WTC11 (cell line): ENCODE measurements at regions not wholly inside any gene's neighbourhood (a gene's known extent, or its start where the extent isn't known, plus 50 kb on each side); places are given as distances from the start of the nearest gene placed in this dataset.
A peak's percentile ranks its signal among the peaks of the same experiment; 100 is the strongest.

Experiments
- ATAC-seq: fragments of 200-7000 bp; cut with Tn5 transposase; 2 replicates; pipeline ENCODE4 v1.10.0; 2021; ENCODE audit warnings: mild to moderate bottlenecking, moderate library complexity
- CTCF ChIA-PET: fragments of 300-600 bp; sonication (Branson Sonifier 250); formaldehyde crosslinking; loops from one replicate; lab custom pipeline; 2021; ENCODE audit warnings: antibody characterized with exemption; lab: Charles Lee
- POLR2A ChIA-PET: fragments of 350-600 bp; sonication (Branson Sonifier 250); formaldehyde crosslinking; loops from one replicate; lab custom pipeline; 2021; ENCODE audit warnings: antibody characterized with exemption; lab: Charles Lee
- DNase-seq: peaks from one replicate; pipeline ENCODE4 v3.0.0; 2021; ENCODE audit warnings: low spot score
- H3K27ac Mint-ChIP-seq: 2 replicates; pipeline ENCODE4 v1.8.0; 2021; ENCODE audit warnings: mixed read lengths
- H3K27me3 Mint-ChIP-seq: 2 replicates; pipeline ENCODE4 v1.8.0; 2021; ENCODE audit warnings: low read depth, mild to moderate bottlenecking, moderate library complexity, mixed read lengths
- H3K36me3 Mint-ChIP-seq: 2 replicates; pipeline ENCODE4 v1.8.0; 2021; ENCODE audit warnings: mixed read lengths
- H3K4me1 Mint-ChIP-seq: 2 replicates; pipeline ENCODE4 v1.8.0; 2022; ENCODE audit warnings: mixed read lengths
- H3K4me3 Mint-ChIP-seq: 2 replicates; pipeline ENCODE4 v1.8.0; 2021; ENCODE audit warnings: mild to moderate bottlenecking, moderate library complexity, mixed read lengths
- H3K9me3 Mint-ChIP-seq: 2 replicates; pipeline ENCODE4 v1.8.0; 2021; ENCODE audit warnings: mixed read lengths
- ARID4B ChIP-seq: sonication (generic); formaldehyde crosslinking; IDR thresholded peaks from 2 replicates; pipeline ENCODE4 v1.8.0; 2023; ENCODE audit warnings: missing genetic modification reagents, mild to moderate bottlenecking, borderline replicate concordance
- ATF2 ChIP-seq: sonication (generic); formaldehyde crosslinking; IDR thresholded peaks from 2 replicates; pipeline ENCODE4 v1.8.1; 2022; ENCODE audit warnings: low read depth, missing genetic modification reagents, borderline replicate concordance
- ATF6 ChIP-seq: sonication (generic); formaldehyde crosslinking; IDR thresholded peaks from 2 replicates; pipeline ENCODE4 v1.8.1; 2023; ENCODE audit warnings: mild to moderate bottlenecking, missing genetic modification reagents
- E2F4 ChIP-seq: sonication (generic); formaldehyde crosslinking; IDR thresholded peaks from 2 replicates; pipeline ENCODE4 v1.8.1; 2022; ENCODE audit warnings: low read depth, mild to moderate bottlenecking, moderate library complexity, missing genetic modification reagents, borderline replicate concordance
- ELF4 ChIP-seq: sonication (generic); formaldehyde crosslinking; IDR thresholded peaks from 2 replicates; pipeline ENCODE4 v1.8.1; 2022; ENCODE audit warnings: low read depth, mild to moderate bottlenecking, moderate library complexity, missing genetic modification reagents
- ERG ChIP-seq: fragments of 250-450 bp; sonication (Bioruptor Pico); IDR thresholded peaks from 2 replicates; pipeline ENCODE4 v1.8.0; 2021; ENCODE audit warnings: mild to moderate bottlenecking
- FOXP1 ChIP-seq: sonication (generic); formaldehyde crosslinking; IDR thresholded peaks from 2 replicates; pipeline ENCODE4 v1.8.0; 2022; ENCODE audit warnings: missing genetic modification reagents, mild to moderate bottlenecking, moderate library complexity, borderline replicate concordance
- NFYB ChIP-seq: sonication (generic); formaldehyde crosslinking; conservative IDR thresholded peaks from 2 replicates; pipeline ENCODE4 v1.8.0; 2022; ENCODE audit warnings: low read depth, missing genetic modification reagents
- RELA ChIP-seq: sonication (generic); formaldehyde crosslinking; IDR thresholded peaks from 2 replicates; pipeline ENCODE4 v1.8.1; 2022; ENCODE audit warnings: missing genetic modification reagents, mild to moderate bottlenecking, borderline replicate concordance
- SMAD4 ChIP-seq: sonication (generic); formaldehyde crosslinking; IDR thresholded peaks from 2 replicates; pipeline ENCODE4 v1.8.0; 2022; ENCODE audit warnings: mild to moderate bottlenecking, missing genetic modification reagents
- TEAD1 ChIP-seq: sonication (generic); formaldehyde crosslinking; IDR thresholded peaks from 2 replicates; pipeline ENCODE4 v1.8.0; 2022; ENCODE audit warnings: mild to moderate bottlenecking, missing genetic modification reagents
- TEAD4 ChIP-seq: sonication (generic); formaldehyde crosslinking; IDR thresholded peaks from 2 replicates; pipeline ENCODE4 v1.8.0; 2022; ENCODE audit warnings: mild to moderate bottlenecking, missing genetic modification reagents
- ZNF281 ChIP-seq: sonication (generic); formaldehyde crosslinking; IDR thresholded peaks from 2 replicates; pipeline ENCODE4 v1.8.0; 2023; ENCODE audit warnings: mild to moderate bottlenecking, missing genetic modification reagents
- TF ChIP-seq, protein P1 (sequence below): sonication (generic); formaldehyde crosslinking; IDR thresholded peaks from 2 replicates; pipeline ENCODE4 v1.8.1; 2022; ENCODE audit warnings: missing genetic modification reagents, borderline replicate concordance

DNA sequence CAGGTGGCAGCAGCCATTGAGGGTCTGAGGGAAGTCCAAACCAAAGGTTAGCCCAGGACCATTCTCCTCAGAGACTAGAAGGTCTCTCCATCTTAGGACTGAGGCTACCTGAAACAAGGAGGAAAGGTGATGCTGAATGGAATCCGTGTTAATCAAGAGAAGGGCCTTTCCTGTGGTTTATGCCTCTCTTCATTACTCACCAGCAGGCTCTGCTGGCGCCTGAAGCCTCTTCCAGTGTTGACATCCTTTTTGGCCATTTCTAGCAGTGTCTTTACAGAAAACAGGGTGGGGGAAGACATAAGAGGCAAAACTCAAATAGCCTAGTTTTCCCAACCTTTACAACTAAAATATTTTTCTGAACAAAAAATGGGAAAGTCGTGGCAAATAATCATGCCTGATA, 98.0 kb downstream of the ENC1 start (continued):
- no peak for TF ChIP-seq TEAD4 (CRISPR knock-in tag)
- TF ChIP-seq FOXP1 (CRISPR knock-in tag): no peak
- TF ChIP-seq ZNF281 (CRISPR knock-in tag): no peak

GRCh38 chr5:74541381-74541781, 99.1 kb downstream of the ENC1 start:
- no peak overlapping the region for H3K4me3 Mint-ChIP-seq
- no peaks in the 10 kb centered on the region for H3K36me3 Mint-ChIP-seq
- CTCF ChIA-PET: no interaction called here
- POLR2A ChIA-PET: no interaction called here
- H3K9me3 Mint-ChIP-seq: no peaks in the 10 kb centered on the region
- ATAC-seq (no peak), DNase-seq (no peak)
- TF ChIP-seq E2F4 (CRISPR knock-in tag): no peak
- no peak for TF ChIP-seq TEAD4 (CRISPR knock-in tag)
- TF ChIP-seq, all 79 proteins: peak for 0
- Mint-ChIP-seq H3K4me1 (peaks cover 76% of the 10 kb centered on the region), H3K27ac (no peak overlapping the region), H3K27me3 (no peaks in the 10 kb centered on the region)

DNA sequence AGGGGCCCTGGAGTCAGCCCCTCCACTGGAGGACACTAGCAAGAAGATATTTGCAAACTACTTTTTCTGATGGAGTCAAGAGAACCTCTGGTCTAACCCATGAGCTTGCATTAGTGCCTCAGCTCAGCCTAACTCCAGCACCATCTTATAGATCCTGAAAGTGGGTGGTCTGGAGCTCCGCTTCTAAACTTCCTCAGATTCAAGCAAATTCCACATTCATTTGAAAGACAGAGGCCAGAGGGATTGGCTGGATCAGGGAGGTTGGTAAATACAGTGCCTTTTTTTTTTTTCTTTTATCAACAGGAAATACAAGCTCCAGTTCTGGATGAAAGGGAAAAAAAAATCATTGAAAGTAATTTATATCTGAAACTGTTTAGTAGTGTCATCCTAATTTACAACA, 99.9 kb downstream of the ENC1 start:
- H3K4me3 Mint-ChIP-seq: no peak overlapping the region
- no peaks in the 10 kb centered on the region for H3K9me3 Mint-ChIP-seq
- peak; percentile 72 for ATAC-seq
- no peak for DNase-seq
- peaks cover 84% of the 10 kb centered on the region for H3K4me1 Mint-ChIP-seq
- no peak for TF ChIP-seq ERG (CRISPR knock-in tag)
- TF ChIP-seq, protein P1, sequence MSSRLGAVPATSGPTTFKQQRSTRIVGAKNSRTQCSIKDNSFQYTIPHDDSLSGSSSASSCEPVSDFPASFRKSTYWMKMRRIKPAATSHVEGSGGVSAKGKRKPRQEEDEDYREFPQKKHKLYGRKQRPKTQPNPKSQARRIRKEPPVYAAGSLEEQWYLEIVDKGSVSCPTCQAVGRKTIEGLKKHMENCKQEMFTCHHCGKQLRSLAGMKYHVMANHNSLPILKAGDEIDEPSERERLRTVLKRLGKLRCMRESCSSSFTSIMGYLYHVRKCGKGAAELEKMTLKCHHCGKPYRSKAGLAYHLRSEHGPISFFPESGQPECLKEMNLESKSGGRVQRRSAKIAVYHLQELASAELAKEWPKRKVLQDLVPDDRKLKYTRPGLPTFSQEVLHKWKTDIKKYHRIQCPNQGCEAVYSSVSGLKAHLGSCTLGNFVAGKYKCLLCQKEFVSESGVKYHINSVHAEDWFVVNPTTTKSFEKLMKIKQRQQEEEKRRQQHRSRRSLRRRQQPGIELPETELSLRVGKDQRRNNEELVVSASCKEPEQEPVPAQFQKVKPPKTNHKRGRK (CRISPR knock-in tag): no peak
- TF ChIP-seq NFYB (CRISPR knock-in tag): no peak
- TF ChIP-seq TEAD1 (CRISPR knock-in tag): no peak
- TF ChIP-seq SMAD4 (CRISPR knock-in tag): no peak
- no peak for TF ChIP-seq ATF6 (CRISPR knock-in tag)
- no peak for TF ChIP-seq ELF4
- TF ChIP-seq TEAD4 (CRISPR knock-in tag): no peak
- no peak for TF ChIP-seq ARID4B (CRISPR knock-in tag)
- TF ChIP-seq ATF2: no peak
- no peak for TF ChIP-seq RELA
- TF ChIP-seq, all 79 proteins: peak for 0
- POLR2A ChIA-PET: interaction anchor here (0.5 kb wide), 1 partner anchor 12 kb away, joined by 3 read pairs; no protein-coding TSS in a partner anchor
- no peaks in the 10 kb centered on the region for H3K27me3 Mint-ChIP-seq
- CTCF ChIA-PET: interaction anchor here (0.9 to 1.1 kb wide), 2 partner anchors 85 to 328 kb away, joined by 3 to 4 read pairs; no protein-coding TSS in a partner anchor
- no peaks in the 10 kb centered on the region for H3K36me3 Mint-ChIP-seq
- H3K27ac Mint-ChIP-seq: peak overlapping the region; percentile 88
